ENCODE measurements at regions not wholly inside any gene's neighbourhood (a gene's known extent, or its start where the extent isn't known, plus 50 kb on each side); places are given as distances from the start of the nearest gene placed in this dataset.

DNA sequence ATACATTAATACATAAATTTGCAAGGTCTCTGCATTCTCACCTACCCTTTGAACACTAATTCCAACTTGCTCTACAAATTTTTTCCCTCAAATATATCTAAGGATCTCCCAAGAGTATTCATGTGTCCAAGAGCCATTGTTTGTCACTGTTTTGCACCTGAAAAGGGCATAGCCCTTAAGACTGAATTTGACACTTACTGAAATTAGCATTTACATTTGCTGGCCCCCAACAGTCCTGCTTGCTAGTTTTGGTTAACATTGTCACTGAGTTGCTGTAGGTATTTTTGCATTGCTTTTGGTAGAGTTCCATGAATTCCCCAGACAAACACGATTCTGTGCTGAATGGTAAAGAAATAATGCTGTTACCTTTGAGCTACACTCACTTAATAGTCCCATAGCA, 57.3 kb downstream of the KCNA4 start:
- Histone ChIP-seq H3K9me3 (ENCODE audit: severe bottlenecking) (no peaks in the 10 kb centered on the region), H3K36me3 (ENCODE audit: low read depth) (no peaks in the 10 kb centered on the region), H3K4me3 (ENCODE audit: severe bottlenecking) (no peak overlapping the region), H3K27me3 (ENCODE audit: insufficient read depth, poor library complexity, severe bottlenecking) (no peaks in the 10 kb centered on the region), H3K4me1 (ENCODE audit: insufficient read depth, poor library complexity, severe bottlenecking) (no peaks in the 10 kb centered on the region), H3K27ac (ENCODE audit: poor library complexity, severe bottlenecking) (no peak overlapping the region)
- DNase-seq (ENCODE audit: low spot score) (no peak), ATAC-seq (ENCODE audit: low read depth) (no peak)
- TF ChIP-seq, protein P1, sequence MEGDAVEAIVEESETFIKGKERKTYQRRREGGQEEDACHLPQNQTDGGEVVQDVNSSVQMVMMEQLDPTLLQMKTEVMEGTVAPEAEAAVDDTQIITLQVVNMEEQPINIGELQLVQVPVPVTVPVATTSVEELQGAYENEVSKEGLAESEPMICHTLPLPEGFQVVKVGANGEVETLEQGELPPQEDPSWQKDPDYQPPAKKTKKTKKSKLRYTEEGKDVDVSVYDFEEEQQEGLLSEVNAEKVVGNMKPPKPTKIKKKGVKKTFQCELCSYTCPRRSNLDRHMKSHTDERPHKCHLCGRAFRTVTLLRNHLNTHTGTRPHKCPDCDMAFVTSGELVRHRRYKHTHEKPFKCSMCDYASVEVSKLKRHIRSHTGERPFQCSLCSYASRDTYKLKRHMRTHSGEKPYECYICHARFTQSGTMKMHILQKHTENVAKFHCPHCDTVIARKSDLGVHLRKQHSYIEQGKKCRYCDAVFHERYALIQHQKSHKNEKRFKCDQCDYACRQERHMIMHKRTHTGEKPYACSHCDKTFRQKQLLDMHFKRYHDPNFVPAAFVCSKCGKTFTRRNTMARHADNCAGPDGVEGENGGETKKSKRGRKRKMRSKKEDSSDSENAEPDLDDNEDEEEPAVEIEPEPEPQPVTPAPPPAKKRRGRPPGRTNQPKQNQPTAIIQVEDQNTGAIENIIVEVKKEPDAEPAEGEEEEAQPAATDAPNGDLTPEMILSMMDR (IDR thresholded peaks at IDR 0.05; ENCODE audit: poor library complexity, severe bottlenecking), result no peak

DNA sequence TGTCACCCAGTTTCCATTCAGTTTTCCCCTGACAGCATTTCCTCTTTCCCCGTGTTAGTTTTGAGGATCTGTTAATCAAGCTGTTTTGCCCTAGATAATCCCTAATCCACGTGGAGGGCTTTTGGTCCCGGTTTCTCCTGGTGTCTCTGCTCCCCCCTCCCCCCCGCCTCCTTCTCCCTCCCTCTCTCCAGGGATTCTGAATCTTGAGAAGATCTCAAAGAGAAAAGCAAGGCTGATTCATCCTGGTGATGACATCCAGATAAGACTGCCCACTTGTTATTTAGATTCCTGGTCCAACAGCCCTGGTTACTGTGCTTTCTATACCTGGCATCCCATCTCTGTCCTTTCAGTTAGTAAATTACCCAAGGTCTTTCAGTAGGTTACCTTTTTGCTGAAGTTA, 59.4 kb downstream of the KCNA4 start:
- H3K4me3 ChIP-seq (ENCODE audit: severe bottlenecking), result no peak overlapping the region
- no peak overlapping the region for H3K27ac ChIP-seq (ENCODE audit: poor library complexity, severe bottlenecking)
- H3K4me1 ChIP-seq (ENCODE audit: insufficient read depth, poor library complexity, severe bottlenecking), result no peaks in the 10 kb centered on the region
- no peaks in the 10 kb centered on the region for H3K27me3 ChIP-seq (ENCODE audit: insufficient read depth, poor library complexity, severe bottlenecking)
- DNase-seq (ENCODE audit: low spot score), result no peak
- TF ChIP-seq, protein P1 (IDR thresholded peaks at IDR 0.05; ENCODE audit: poor library complexity, severe bottlenecking), result no peak
- H3K9me3 ChIP-seq (ENCODE audit: severe bottlenecking), result no peaks in the 10 kb centered on the region
- ATAC-seq (ENCODE audit: low read depth), result no peak
- H3K36me3 ChIP-seq (ENCODE audit: low read depth), result no peaks in the 10 kb centered on the region

DNA sequence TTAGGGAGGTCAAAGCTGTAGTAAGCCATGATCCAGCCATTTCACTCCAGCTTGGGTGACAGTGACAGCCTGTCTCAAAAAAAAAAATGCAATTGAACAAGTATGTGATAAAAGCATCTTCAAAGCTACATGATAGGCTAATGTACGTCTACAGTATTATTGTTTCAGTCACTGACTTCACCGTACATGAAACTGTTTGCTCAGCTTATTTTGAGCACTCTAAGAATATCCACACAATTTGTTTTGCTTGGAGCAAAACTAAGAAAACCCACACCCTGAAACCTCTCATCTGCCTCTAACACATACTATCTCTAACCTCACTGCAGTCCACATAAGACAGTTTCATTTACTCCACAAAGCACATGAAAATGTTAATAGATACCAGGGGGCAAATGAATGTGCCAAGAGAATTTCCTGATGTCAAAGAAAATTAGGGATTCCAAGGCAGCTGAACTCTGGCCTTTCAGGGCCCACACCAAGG, 60.7 kb downstream of the KCNA4 start:
- no peak for DNase-seq (ENCODE audit: low spot score)
- TF ChIP-seq, protein P1 (IDR thresholded peaks at IDR 0.05; ENCODE audit: poor library complexity, severe bottlenecking), result no peak
- no peaks in the 10 kb centered on the region for H3K9me3 ChIP-seq (ENCODE audit: severe bottlenecking)
- H3K27me3 ChIP-seq (ENCODE audit: insufficient read depth, poor library complexity, severe bottlenecking), result no peaks in the 10 kb centered on the region
- H3K4me3 ChIP-seq (ENCODE audit: severe bottlenecking), result no peak overlapping the region
- H3K4me1 ChIP-seq (ENCODE audit: insufficient read depth, poor library complexity, severe bottlenecking), result no peaks in the 10 kb centered on the region
- no peak overlapping the region for H3K27ac ChIP-seq (ENCODE audit: poor library complexity, severe bottlenecking)
- no peak for ATAC-seq (ENCODE audit: low read depth)
- H3K36me3 ChIP-seq (ENCODE audit: low read depth), result no peaks in the 10 kb centered on the region

DNA sequence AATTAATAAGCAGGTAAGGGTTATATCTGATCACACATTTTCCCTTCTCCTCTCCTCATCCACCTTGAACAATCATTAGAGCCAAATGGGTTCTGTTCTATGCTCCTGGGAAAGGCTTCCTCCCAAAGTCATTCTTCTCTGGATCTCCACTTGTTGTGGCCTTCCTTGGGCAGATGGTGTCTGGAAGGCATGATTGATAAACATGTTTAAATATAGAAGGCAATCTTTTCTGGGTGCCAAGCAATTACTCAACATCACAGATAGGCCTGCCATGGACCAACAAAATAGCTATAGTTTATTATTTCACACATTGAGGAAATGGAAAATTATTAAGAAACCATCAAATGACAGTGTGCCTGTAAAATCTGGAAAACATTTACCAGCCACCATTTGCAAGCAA, 73.5 kb downstream of the KCNA4 start:
- TF ChIP-seq, protein P1 (IDR thresholded peaks at IDR 0.05; ENCODE audit: poor library complexity, severe bottlenecking), result no peak
- Histone ChIP-seq H3K9me3 (ENCODE audit: severe bottlenecking) (no peaks in the 10 kb centered on the region), H3K4me1 (ENCODE audit: insufficient read depth, poor library complexity, severe bottlenecking) (no peaks in the 10 kb centered on the region), H3K4me3 (ENCODE audit: severe bottlenecking) (no peak overlapping the region), H3K27ac (ENCODE audit: poor library complexity, severe bottlenecking) (no peak overlapping the region), H3K36me3 (ENCODE audit: low read depth) (no peaks in the 10 kb centered on the region), H3K27me3 (ENCODE audit: insufficient read depth, poor library complexity, severe bottlenecking) (no peaks in the 10 kb centered on the region)
- no peak for DNase-seq (ENCODE audit: low spot score)
- no peak for ATAC-seq (ENCODE audit: low read depth)

DNA sequence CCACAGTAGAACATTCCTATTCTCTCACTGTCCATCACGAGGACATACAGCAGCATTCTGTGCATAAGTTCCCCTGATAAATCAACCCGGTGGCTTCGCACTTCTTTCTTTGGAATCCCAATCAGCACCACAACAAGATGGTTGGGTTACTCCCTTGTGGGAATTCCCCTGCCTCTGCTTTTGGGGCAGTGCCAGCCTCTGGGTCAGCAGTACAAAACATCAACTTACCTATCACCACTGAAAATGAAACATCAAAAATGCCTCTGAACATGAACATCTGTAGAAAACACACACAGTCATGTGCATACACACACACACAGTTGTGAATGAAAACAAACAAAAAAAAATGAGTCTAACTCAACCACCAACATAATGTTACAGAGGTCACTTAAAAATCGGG, 79.3 kb downstream of the KCNA4 start:
- no peak for DNase-seq (ENCODE audit: low spot score)
- no peaks in the 10 kb centered on the region for H3K27me3 ChIP-seq (ENCODE audit: insufficient read depth, poor library complexity, severe bottlenecking)

More for the DNA sequence above, 79.3 kb downstream of the KCNA4 start:
- no peaks in the 10 kb centered on the region for H3K36me3 ChIP-seq (ENCODE audit: low read depth)
- H3K4me1 ChIP-seq (ENCODE audit: insufficient read depth, poor library complexity, severe bottlenecking), result no peaks in the 10 kb centered on the region
- H3K9me3 ChIP-seq (ENCODE audit: severe bottlenecking), result no peaks in the 10 kb centered on the region
- no peak for ATAC-seq (ENCODE audit: low read depth)
- H3K4me3 ChIP-seq (ENCODE audit: severe bottlenecking), result no peak overlapping the region
- H3K27ac ChIP-seq (ENCODE audit: poor library complexity, severe bottlenecking), result no peak overlapping the region
- TF ChIP-seq, protein P1 (IDR thresholded peaks at IDR 0.05; ENCODE audit: poor library complexity, severe bottlenecking), result no peak

Data from RWPE2 (cell line).